ENCODE measurements at regions not wholly inside any gene's neighbourhood (a gene's known extent, or its start where the extent isn't known, plus 50 kb on each side); places are given as distances from the start of the nearest gene placed in this dataset.

DNA sequence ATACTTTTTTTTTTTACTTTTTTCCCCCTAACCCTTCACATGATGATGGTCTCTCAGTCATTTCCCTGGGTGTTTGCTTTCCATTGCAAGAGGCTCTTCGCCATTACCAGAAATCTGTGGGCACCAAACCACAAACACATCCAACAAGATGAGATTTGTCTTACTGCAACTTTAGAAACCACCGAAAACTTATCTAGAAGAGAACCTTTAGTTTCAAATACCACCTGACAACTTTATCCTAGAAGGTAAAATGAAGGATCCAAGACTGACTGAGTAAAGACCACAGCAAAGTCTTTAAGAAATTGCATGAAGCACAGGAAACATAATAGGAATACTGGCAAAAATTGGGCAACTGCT lies 363.3 kb upstream of the MBL2 start:
- H3K9me3 ChIP-seq (ENCODE audit: low read depth): no peaks in the 10 kb centered on the region
- H3K27me3 ChIP-seq: no peaks in the 10 kb centered on the region
- H3K27ac ChIP-seq: no peak overlapping the region
- no peaks in the 10 kb centered on the region for H3K4me1 ChIP-seq (ENCODE audit: low read depth)
- H3K36me3 ChIP-seq: no peaks in the 10 kb centered on the region
- TF ChIP-seq, protein P1, sequence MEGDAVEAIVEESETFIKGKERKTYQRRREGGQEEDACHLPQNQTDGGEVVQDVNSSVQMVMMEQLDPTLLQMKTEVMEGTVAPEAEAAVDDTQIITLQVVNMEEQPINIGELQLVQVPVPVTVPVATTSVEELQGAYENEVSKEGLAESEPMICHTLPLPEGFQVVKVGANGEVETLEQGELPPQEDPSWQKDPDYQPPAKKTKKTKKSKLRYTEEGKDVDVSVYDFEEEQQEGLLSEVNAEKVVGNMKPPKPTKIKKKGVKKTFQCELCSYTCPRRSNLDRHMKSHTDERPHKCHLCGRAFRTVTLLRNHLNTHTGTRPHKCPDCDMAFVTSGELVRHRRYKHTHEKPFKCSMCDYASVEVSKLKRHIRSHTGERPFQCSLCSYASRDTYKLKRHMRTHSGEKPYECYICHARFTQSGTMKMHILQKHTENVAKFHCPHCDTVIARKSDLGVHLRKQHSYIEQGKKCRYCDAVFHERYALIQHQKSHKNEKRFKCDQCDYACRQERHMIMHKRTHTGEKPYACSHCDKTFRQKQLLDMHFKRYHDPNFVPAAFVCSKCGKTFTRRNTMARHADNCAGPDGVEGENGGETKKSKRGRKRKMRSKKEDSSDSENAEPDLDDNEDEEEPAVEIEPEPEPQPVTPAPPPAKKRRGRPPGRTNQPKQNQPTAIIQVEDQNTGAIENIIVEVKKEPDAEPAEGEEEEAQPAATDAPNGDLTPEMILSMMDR (IDR thresholded peaks at IDR 0.05; ENCODE audit: low read depth, low read length): no peak
- no peak overlapping the region for H3K4me3 ChIP-seq
- DNase-seq (ENCODE audit: low read depth in 1 of 2, low spot score in 1 of 2): no peak

GRCh38 chr10:53135213-53135896 lies 362.8 kb upstream of the MBL2 start:
- no peaks in the 10 kb centered on the region for H3K27me3 ChIP-seq
- H3K4me3 ChIP-seq: no peak overlapping the region
- no peak overlapping the region for H3K27ac ChIP-seq
- no peak for DNase-seq (ENCODE audit: low read depth in 1 of 2, low spot score in 1 of 2)
- H3K9me3 ChIP-seq (ENCODE audit: low read depth): no peaks in the 10 kb centered on the region
- H3K4me1 ChIP-seq (ENCODE audit: low read depth): no peaks in the 10 kb centered on the region
- TF ChIP-seq, protein P1 (IDR thresholded peaks at IDR 0.05; ENCODE audit: low read depth, low read length): no peak
- H3K36me3 ChIP-seq: no peaks in the 10 kb centered on the region

DNA sequence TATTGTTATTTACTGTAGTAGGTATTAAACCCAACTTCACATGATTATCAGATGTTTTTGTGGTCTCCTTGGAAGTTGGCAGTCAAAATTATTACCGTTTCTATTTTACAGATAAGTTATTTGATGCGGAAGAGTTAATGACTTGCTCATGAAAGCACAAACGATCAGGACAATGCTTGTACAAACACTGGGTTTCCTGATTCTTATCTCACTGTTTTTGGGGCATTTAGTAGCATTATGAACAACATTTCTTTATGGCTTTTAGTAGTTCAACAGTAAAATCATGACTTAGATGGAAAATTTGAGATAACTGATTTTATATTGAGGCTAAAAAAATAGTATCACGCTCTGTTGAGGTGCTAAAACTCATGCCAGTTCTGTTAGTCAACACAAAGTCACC lies 361.5 kb upstream of the MBL2 start:
- Histone ChIP-seq H3K36me3 (no peaks in the 10 kb centered on the region), H3K27me3 (no peaks in the 10 kb centered on the region), H3K4me1 (ENCODE audit: low read depth) (no peaks in the 10 kb centered on the region), H3K4me3 (no peak overlapping the region), H3K27ac (no peak overlapping the region), H3K9me3 (ENCODE audit: low read depth) (no peaks in the 10 kb centered on the region)
- DNase-seq (ENCODE audit: low read depth in 1 of 2, low spot score in 1 of 2): no peak
- TF ChIP-seq, protein P1 (IDR thresholded peaks at IDR 0.05; ENCODE audit: low read depth, low read length): no peak

DNA sequence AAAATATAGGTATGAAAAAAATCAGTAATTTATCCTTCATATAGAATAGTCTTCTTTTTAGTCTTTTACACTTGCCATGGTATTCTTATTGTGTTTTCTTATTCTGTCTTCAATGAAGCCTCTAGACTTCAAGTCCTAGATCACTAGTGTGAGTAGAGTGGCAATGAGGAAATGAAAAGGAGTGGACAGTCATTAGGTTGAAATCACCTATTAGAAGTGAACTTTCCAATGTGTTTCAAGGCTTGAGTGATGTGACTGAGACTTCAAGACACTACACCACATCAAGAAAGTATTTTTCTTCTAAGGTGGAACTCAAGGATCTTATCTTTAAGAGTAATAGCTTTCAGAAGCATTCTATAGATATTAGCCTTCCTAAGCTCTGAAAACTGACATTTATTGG lies 357.8 kb upstream of the MBL2 start:
- TF ChIP-seq, protein P1 (IDR thresholded peaks at IDR 0.05; ENCODE audit: low read depth, low read length): no peak
- DNase-seq (ENCODE audit: low read depth in 1 of 2, low spot score in 1 of 2): no peak
- Histone ChIP-seq H3K4me3 (no peak overlapping the region), H3K4me1 (ENCODE audit: low read depth) (no peaks in the 10 kb centered on the region), H3K27ac (no peak overlapping the region), H3K27me3 (no peaks in the 10 kb centered on the region), H3K9me3 (ENCODE audit: low read depth) (no peaks in the 10 kb centered on the region), H3K36me3 (no peaks in the 10 kb centered on the region)

GRCh38 chr10:53127686-53128085 lies 355.1 kb upstream of the MBL2 start:
- Histone ChIP-seq H3K27ac (no peak overlapping the region), H3K27me3 (no peaks in the 10 kb centered on the region), H3K9me3 (ENCODE audit: low read depth) (no peaks in the 10 kb centered on the region), H3K36me3 (no peaks in the 10 kb centered on the region), H3K4me3 (no peak overlapping the region), H3K4me1 (ENCODE audit: low read depth) (no peaks in the 10 kb centered on the region)
- TF ChIP-seq, protein P1 (IDR thresholded peaks at IDR 0.05; ENCODE audit: low read depth, low read length): no peak
- no peak for DNase-seq (ENCODE audit: low read depth in 1 of 2, low spot score in 1 of 2)
